Psoas muscle (tissue), 7 donors: ENCODE measurements at regions not wholly inside any gene's neighbourhood (a gene's known extent, or its start where the extent isn't known, plus 50 kb on each side); places are given as distances from the start of the nearest gene placed in this dataset.
"Not testable (repeated sequence)": the region's sequence is repeated elsewhere in the genome, so short reads cannot be mapped to it uniquely, and the experiment has no call there.

Experiments used
- ATAC-seq, 4 donors: fragments of 200-7000 bp; cut with Tn5 transposase; one replicate each; pipeline ENCODE4 v1.9.1; 2020; ENCODE audit warnings: moderate library complexity in 3 of 4, mild to moderate bottlenecking in 2 of 4
- DNase-seq, 2 donors: peaks; one replicate each; pipeline ENCODE4 v3.0.0-alpha.2; 2020
- H3K27ac ChIP-seq: fragments of 200-600 bp; one replicate; pipeline ENCODE4 v1.8.0; 2022
- H3K27me3 ChIP-seq, 3 donors: fragments of 200-600 bp in 1 of 3; one replicate each; pipeline versions ENCODE4 v1.6.1 to v1.8.0; 2013 to 2022; ENCODE audit warnings: low read length in 2 of 3, mild to moderate bottlenecking in 2 of 3, moderate library complexity in 1 of 3; ENCODE audit not compliant: insufficient read depth in 3 of 3
- H3K36me3 ChIP-seq, 2 donors: fragments of 200-600 bp in 1 of 2; one replicate each; pipeline versions ENCODE4 v1.6.1 to v1.8.0; 2013 to 2022; ENCODE audit warnings: low read depth in 1 of 2, mild to moderate bottlenecking in 1 of 2, moderate library complexity in 1 of 2; ENCODE audit not compliant: insufficient read depth in 1 of 2
- H3K4me1 ChIP-seq: fragments of 200-600 bp; one replicate; pipeline ENCODE4 v1.8.0; 2022
- H3K4me3 ChIP-seq: fragments of 200-600 bp; one replicate; pipeline ENCODE4 v1.8.0; 2022; ENCODE audit warnings: mild to moderate bottlenecking
- H3K9me3 ChIP-seq: fragments of 200-600 bp; one replicate; pipeline ENCODE4 v1.8.0; 2022
- WGBS, 3 donors: extraction: QIAGEN DNeasy Blood & Tissue Kit; methylation state at CpG; one replicate each; pipeline versions ENCODE4 v1.1.6 to v1.1.7; 2013; 5-methylcytosine and 5-hydroxymethylcytosine counted together
- intact Hi-C, 2 donors: fragments of 100-400 bp; cut with DNase I; formaldehyde crosslinking; loops; one replicate each; pipeline versions ENCODE4 v1.11.0 to v1.14.2; 2022
- TF ChIP-seq, protein P1 (sequence below): fragments of 200-600 bp; IDR thresholded peaks from one replicate; pipeline ENCODE4 v1.8.0; 2022; ENCODE audit warnings: antibody characterized with exemption
- donor health status: healthy with polysubstance abuse.
- donor health status: DM: no; HTN: no; CAD: no; lungs with moderate emphysema.
- donor health status: Bipolar disorder and iron deficiency.
- donor health status: healthy.
- donor health status: DM: yes; HTN: yes; CAD: no.
- donor health status: DM: no; HTN: no; CAD: no.
- donor health status: DM: yes; HTN: yes; CAD: no.

DNA sequence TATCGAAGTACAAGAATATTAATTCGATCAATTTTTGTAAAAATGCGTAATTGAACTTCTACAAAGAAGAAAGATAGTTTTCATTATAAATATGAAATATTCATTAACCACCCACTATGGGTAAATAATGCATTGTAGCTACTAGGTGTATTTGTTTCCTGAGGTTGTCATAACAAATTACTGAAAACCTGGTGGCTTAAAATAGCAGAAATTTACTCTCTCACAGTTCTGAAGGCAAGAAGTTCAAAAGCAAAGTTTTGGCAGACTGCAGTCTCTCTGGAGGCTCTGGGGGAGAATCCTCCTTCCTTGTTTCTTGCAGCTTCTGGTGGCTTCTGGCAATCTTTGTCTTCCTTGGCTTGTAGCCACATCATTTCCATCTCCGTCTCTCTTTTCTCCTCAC, 99.2 kb upstream of the MIR17HG start:
- DNase-seq (no peak), ATAC-seq (no peak)
- Histone ChIP-seq H3K27me3 (peaks cover 0 to 2% (median 0%) of the 10 kb centered on the region in 3 donors), H3K9me3 (no peaks in the 10 kb centered on the region), H3K4me3 (no peak overlapping the region), H3K36me3 (no peaks in the 10 kb centered on the region), H3K27ac (no peak overlapping the region), H3K4me1 (no peaks in the 10 kb centered on the region)
- intact Hi-C loops: no loop called here
- WGBS, 3 donors: 59 to 63% (median 62%) methylated on average over 4 of the region's 4 CpGs
- TF ChIP-seq, protein P1, sequence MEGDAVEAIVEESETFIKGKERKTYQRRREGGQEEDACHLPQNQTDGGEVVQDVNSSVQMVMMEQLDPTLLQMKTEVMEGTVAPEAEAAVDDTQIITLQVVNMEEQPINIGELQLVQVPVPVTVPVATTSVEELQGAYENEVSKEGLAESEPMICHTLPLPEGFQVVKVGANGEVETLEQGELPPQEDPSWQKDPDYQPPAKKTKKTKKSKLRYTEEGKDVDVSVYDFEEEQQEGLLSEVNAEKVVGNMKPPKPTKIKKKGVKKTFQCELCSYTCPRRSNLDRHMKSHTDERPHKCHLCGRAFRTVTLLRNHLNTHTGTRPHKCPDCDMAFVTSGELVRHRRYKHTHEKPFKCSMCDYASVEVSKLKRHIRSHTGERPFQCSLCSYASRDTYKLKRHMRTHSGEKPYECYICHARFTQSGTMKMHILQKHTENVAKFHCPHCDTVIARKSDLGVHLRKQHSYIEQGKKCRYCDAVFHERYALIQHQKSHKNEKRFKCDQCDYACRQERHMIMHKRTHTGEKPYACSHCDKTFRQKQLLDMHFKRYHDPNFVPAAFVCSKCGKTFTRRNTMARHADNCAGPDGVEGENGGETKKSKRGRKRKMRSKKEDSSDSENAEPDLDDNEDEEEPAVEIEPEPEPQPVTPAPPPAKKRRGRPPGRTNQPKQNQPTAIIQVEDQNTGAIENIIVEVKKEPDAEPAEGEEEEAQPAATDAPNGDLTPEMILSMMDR: no peak

DNA sequence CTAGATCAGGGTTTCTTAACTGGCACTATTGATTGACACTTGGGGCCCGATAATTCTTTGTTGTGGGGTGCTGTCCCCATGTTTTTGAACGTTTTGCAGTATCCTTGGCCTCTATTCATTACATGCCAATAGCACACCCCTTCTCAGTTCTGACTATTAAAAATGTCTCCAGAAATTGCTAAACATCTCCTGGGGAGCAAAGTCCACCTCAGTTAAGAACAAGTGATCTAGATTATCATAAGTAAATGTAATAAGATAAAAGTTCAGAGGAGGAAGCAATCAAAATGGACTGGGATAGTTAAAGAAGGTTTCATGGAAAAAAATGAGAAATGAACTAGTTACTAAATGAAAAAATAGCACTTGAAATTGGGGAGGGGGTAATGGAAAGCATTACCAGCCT, 98.1 kb upstream of the MIR17HG start:
- TF ChIP-seq, protein P1: no peak
- intact Hi-C loops: no loop called here
- WGBS, 3 donors: 65 to 72% (median 68%) methylated on average over 2 of the region's 2 CpGs
- H3K4me1 ChIP-seq: no peaks in the 10 kb centered on the region
- peaks cover 0 to 2% (median 0%) of the 10 kb centered on the region in 3 donors for H3K27me3 ChIP-seq
- H3K4me3 ChIP-seq: no peak overlapping the region
- H3K9me3 ChIP-seq: no peaks in the 10 kb centered on the region
- no peak overlapping the region for H3K27ac ChIP-seq
- ATAC-seq (no peak), DNase-seq (no peak)
- H3K36me3 ChIP-seq: no peaks in the 10 kb centered on the region

DNA sequence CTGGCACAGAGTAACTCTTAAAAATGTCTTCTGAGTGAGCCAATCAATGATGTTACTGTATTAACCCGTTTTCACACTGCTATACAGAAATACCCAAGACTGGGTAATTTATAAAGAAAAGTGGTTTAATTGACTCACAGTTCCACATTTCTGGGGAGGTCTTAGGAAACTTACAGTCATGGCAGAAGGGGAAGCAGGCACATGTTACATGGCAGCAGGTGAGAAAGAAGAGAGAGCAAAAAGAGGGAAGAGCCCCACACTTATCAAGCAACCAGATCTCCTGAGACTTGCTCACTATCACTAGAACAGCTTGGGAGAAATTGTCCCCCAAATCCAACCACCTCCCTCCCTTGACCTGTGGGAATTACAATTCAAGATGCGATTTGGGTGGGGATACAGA, 97.6 kb upstream of the MIR17HG start:
- peaks cover 0 to 2% (median 0%) of the 10 kb centered on the region in 3 donors for H3K27me3 ChIP-seq
- TF ChIP-seq, protein P1: no peak
- intact Hi-C loops: no loop called here
- DNase-seq (no peak), ATAC-seq (no peak)
- H3K36me3 ChIP-seq: no peaks in the 10 kb centered on the region
- no peak overlapping the region for H3K4me3 ChIP-seq
- no peak overlapping the region for H3K27ac ChIP-seq
- 64 to 70% (median 68%) methylated on average over 2 of the region's 2 CpGs for WGBS, 3 donors
- no peaks in the 10 kb centered on the region for H3K9me3 ChIP-seq
- H3K4me1 ChIP-seq: no peaks in the 10 kb centered on the region

DNA sequence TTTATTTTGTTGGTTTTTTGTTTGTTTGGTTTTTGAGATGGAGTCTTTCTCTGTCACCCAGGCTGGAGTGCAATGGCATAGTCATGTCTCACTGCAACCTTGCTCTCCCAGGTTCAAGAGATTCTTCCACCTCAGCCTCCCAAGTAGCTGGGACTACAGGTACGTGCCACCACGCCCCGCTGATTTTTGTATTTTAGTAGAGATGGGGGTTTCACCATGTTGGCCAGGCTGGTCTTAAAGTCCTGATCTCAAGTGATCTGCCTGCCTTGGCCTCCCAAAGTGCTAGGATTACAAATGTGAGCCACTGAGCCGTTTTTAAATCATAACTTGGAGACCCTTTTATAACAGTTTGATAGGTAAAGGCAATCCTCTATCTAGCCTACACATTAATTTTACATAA, 95.9 kb upstream of the MIR17HG start:
- H3K4me1 ChIP-seq, intact Hi-C loops: not testable (repeated sequence)

DNA sequence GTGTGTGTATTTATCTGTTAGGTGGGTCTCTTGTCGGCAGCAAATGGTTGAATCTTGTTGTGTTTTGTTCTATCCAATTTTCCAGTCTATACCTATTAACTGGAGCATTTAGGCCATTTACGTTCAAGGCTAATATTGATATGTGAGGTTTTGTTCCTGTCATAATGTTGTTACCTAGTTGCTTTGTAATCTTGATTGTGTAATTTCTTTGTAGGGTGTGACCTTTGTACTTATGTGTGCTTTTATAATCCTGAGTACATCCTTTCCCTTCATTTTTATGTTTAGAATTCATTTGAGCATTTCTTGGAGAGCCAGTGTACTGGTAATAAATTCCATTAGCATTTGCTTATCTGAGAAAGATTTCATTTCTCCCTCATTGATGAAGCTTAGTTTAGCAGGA, 83.0 kb upstream of the MIR17HG start:
- Histone ChIP-seq H3K36me3 (no peaks in the 10 kb centered on the region), H3K9me3 (no peaks in the 10 kb centered on the region), H3K4me1 (no peaks in the 10 kb centered on the region), H3K27me3 (no peaks in the 10 kb centered on the region), H3K27ac (no peak overlapping the region), H3K4me3 (no peak overlapping the region)
- 86 to 91% (median 90%) methylated on average over 2 of the region's 2 CpGs for WGBS, 3 donors
- DNase-seq: no peak
- TF ChIP-seq, protein P1: no peak
- no peak for ATAC-seq
- intact Hi-C loops: no loop called here

More for the DNA sequence above, 95.9 kb upstream of the MIR17HG start:
- not testable (repeated sequence) for H3K36me3 ChIP-seq, H3K4me3 ChIP-seq, H3K27ac ChIP-seq, H3K27me3 ChIP-seq, H3K9me3 ChIP-seq, DNase-seq, ATAC-seq
- WGBS, 3 donors: 82 to 90% (median 82%) methylated on average over 4 of the region's 4 CpGs
